ENCODE measurements at regions not wholly inside any gene's neighbourhood (a gene's known extent, or its start where the extent isn't known, plus 50 kb on each side); places are given as distances from the start of the nearest gene placed in this dataset.

- TF ChIP-seq EZH2 (IDR thresholded peaks at IDR 0.05; ENCODE audit: low read length, missing control alignments), result no peak
- TF ChIP-seq CTCF (conservative IDR thresholded peaks at IDR 0.05 in 1 of 2, IDR thresholded peaks at IDR 0.05 in 1 of 2; ENCODE audit: low read depth in 1 of 2, low read length in 2 of 2), result no peak
These were observed 479.1 kb downstream of the MED13L start for GRCh38 chr12:115798309-115798917.

All from fibroblast of lung (primary cell).